ENCODE measurements at regions not wholly inside any gene's neighbourhood (a gene's known extent, or its start where the extent isn't known, plus 50 kb on each side); places are given as distances from the start of the nearest gene placed in this dataset.

GRCh38 chr9:117649126-117649525 lies 55.1 kb upstream of the TLR4 start:
- TF ChIP-seq MTA3 (IDR thresholded peaks at IDR 0.05; ENCODE audit: borderline replicate concordance, low read length) (no peak), MLLT1 (IDR thresholded peaks at IDR 0.05) (no peak), CHD4 (IDR thresholded peaks at IDR 0.05) (no peak), ZNF274 (IDR thresholded peaks at IDR 0.05; ENCODE audit: insufficient read depth, insufficient read length) (no peak)
